ENCODE measurements at regions not wholly inside any gene's neighbourhood (a gene's known extent, or its start where the extent isn't known, plus 50 kb on each side); places are given as distances from the start of the nearest gene placed in this dataset.

DNA sequence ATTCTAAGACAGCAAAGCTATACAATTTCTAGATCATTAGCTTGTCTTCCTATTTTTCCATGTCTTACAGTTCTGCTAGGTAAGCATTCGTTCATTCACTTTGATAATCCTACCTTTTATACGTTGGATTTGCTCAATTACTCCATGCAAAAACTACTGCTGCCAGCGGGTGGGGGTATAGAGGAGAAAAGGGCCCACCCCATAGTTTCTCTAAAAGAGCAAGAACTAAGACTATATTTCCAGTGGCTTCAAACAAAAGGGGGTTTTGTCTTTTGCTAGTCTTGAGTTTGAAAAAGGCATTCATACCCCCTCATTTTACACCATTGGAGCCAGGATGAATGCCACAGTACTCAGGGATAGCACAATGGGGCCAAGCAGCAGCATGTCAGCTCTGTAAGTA, 155.7 kb downstream of the WT1 start:
- DNase-seq: no peak

- DNase-seq: no peak
These were observed 155.0 kb downstream of the WT1 start for GRCh38 chr11:32280339-32280738.

DNA sequence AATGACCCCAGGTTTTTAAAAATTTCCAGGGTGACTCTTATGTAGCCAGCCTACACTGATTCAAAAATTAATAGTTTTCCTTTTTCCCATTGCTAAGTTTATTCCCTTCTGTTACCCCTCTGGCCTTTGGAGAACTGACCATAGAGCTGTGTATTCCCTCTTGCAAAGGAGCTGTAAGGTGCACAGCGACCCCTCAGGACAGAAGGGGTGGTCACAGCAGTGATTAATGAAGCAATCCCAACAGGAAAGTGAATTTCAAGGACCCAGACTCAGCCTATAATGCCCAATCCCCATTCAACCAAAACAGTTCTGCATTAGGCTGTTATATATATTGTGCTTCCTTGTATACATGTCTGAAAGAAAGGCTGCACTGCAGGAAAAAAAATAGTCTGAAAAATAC, 147.1 kb downstream of the WT1 start:
- DNase-seq: no peak

DNA sequence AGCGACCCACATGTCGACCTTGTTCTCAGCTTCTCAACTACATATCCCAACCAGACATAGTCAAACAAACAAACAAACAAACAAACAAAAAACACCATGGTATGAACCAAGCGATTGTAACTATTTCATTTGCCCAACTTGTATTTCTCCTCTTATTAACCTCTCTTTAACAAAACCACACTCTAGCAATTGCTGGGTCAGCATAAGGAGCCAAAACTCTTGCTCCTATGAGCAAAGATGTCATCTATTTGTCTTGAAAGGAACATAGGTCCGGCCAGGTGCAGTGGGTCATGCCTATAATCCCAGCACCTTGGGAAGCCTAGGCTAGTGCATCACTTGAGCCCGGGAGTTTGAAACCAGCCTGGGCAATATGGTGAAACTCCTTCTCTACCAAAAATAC, 145.6 kb downstream of the WT1 start:
- DNase-seq: no peak

DNA sequence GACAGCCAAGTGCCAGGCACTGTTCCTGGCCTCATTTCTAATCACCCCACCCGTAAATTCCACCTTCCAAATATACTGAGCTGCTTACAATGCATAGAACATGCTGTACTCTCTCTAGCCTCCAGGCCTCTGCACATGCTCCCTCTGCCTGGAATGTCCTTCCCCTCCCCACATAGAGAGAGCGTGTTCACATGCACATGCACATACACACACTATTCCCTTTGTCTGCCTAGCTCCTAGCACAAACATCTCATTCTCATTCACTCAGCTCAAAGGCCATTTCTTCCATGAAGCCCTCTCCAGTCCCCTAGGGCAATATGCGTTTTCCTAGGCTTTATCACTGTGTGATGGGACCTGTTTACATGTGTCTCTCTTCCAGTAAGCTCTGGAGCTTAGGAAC, 144.6 kb downstream of the WT1 start:
- no peak for DNase-seq

DNA sequence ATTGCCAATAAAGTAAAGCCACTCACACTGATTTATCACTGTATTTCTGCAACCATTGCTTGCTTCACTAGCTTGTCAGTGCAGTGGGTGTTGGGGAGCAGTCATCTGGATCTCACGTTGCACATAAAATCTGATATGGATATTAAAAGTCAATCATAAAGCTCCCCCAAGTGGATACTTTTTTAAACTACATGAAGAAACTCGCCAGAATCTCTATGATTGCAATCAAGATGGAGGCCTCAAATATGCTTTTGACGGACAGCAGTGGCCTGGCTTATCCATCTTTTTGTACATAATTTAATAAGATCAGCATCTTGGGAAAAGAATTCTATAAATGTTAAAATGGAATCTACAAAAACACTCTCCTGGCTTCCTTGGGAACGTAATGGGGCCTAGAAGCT, 137.7 kb downstream of the WT1 start:
- no peak for DNase-seq

- no peak for DNase-seq
These were observed 132.5 kb downstream of the WT1 start for GRCh38 chr11:32302826-32303225.

DNA sequence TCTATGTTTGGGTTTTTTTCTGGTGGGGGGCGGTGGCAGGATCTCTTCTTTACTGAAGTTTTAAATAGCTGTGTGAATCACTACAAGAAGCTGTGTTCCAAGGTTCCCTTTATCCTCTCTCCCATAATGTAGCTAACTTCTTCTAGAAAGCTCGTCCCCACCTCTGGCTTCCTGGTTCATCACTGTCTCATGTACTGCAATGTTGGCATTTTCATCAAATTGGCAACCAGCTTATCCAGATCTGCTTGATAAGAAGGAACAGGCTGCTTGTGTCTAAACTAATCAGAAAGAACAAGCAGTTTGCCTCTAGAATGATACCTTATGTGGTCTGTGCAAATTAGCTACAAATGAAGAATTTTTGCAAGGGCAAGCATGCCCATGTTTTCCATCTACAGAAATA, 130.8 kb downstream of the WT1 start:
- DNase-seq: no peak

GRCh38 chr11:32305460-32305859, 129.9 kb downstream of the WT1 start:
- no peak for DNase-seq

GRCh38 chr11:32307471-32307870, 127.9 kb downstream of the WT1 start:
- no peak for DNase-seq

GRCh38 chr11:32307913-32308312, 127.4 kb downstream of the WT1 start:
- no peak for DNase-seq

DNA sequence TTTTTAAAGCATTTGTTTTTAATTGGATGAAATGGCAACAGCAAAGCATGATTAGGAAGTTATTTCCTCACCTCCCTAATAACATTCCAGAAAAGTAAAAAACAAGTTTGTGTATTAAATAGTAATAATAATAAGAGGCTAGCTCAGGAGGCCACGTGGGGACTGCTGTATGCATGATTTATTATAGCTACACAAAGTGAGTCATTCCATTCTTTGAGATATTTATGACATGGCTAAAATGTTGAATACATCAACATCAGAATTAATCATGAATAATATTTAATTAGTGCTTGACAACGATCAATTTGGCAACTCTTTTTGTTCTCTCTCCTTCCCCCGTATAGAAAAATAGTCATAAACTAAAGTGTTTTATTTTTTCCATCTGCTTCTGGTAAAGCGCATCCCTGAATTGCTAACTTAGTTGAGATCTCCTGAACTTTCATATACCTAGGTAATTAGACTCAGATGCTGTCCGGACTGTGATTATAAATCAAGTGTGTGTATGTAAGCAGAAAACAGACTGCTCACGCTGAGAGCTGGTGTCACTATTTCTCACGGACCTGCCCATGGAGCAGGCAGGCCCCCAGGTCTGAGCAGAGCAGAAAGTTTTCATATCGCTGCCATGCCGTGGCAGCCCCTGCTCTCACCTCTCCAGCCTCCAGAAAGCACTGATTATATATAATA, 125.7 kb downstream of the WT1 start:
- DNase-seq: no peak

- no peak for DNase-seq
These were observed 125.1 kb downstream of the WT1 start for GRCh38 chr11:32310214-32310601.

DNA sequence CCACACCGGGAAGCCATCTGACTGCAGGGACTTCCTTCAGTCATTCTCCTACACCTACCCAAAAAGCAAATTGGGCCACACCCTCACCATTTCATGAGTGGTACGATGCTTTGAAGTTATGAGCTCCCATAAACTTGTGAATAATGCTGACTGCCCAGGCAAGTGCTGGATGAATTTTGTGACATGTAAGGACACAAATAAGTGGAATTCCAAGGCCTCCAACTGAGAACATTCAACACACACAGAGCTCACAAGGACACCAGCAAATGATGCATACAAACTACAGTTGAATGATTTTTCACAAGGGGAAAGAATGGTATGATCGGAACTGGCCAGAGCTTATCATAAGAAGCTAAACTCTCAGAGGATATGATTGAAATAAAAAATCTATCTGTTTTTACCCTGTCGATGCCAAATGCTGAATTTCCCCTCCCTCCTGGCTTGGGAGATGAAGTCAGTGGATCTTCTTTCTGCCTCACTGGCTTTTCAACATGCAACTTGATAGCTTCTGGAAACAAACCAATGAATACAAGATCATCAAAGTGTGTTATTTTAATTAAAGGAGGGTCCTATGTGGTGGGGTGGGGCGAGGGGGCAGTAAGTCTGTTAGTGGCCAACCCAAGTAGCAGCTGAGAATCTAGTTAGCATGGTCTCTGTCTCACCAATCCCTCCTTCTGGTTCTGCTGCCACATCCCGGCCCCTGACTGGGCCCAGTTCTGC, 123.8 kb downstream of the WT1 start:
- no peak for DNase-seq

GRCh38 chr11:32312206-32312817, 123.0 kb downstream of the WT1 start:
- no peak for DNase-seq

DNA sequence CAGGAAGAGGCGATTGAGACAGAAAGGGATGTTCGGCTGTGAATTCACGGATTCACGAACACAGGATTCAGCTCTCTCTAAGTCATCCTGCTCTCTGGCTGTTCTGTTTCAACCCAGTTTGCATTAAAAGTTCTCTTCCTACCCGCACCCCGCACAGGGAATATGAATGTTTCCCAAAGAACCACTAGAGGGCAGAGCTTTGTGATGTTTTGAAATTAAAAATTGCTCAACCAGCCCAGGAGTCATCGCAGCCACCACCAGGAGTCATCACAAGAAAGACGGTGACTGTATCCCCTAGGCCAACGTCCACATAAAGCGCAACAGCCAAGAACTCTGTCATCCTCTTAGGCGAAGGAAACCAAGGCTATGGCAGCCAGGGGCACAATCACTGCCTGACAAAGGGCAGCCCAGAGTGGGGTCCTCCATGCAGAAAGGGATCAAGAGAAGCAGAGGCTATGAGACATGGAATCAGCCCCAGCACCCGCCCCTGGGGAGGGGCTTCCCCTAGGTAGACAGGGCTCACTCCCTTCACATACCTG, 122.4 kb downstream of the WT1 start:
- no peak for DNase-seq

DNA sequence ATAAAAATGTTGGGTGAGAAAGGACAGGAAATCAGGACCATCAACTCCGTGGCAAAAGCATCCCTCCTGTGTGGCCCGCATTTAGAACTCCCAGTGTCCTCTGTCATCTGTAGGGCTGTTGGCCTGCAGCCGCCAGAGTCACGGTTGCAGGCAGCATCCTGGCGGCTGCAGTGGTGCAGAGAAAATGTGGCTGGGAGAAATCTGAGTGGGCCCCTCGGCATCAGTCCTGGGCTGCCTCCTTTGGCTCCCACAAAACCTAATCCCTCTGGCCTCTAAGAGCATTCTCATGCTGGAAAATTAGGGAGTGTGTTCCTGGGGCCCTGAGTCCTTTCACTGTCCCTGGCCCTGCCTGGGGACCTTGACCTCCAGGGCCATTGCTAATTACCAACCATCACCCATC, 121.9 kb downstream of the WT1 start:
- no peak for DNase-seq

DNA sequence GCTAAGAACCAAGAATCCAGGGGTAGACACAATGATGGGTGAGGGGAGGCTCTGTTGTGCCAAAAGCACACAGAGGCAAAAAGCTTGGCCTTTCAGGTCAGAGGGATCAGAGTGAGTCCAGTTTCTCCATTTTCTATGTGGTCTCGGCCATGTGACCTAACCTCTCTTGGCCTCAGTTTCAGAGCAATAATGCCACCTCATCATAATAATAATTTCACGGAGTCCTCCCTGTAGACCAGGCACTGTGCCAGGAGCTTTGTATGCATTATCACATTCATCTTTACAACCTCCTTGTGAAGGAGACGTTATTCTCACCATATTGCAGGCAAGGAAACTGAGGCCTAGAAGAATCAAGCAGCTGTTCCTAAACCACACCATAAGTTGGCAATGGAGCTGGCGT, 120.2 kb downstream of the WT1 start:
- no peak for DNase-seq

DNA sequence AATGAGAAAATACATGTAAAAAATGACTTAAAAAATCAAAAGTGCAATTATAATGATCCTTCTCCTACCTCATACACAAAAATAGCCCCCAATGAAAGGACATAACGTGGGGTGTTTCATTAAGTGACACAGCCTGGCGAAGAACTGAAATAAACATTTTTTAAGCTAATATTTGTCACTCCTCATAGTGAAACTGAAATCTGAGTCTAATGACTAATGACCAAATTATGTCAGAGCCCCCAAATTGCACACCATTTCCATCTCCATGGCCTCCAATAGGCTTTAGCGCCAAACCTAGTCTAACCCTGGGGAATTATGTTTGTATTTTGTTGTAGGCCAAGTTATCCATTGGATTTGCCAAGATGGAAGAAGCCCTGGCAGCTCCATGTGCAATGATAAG, 119.1 kb downstream of the WT1 start:
- no peak for DNase-seq

GRCh38 chr11:32316858-32317642, 118.3 kb downstream of the WT1 start:
- no peak for DNase-seq

DNA sequence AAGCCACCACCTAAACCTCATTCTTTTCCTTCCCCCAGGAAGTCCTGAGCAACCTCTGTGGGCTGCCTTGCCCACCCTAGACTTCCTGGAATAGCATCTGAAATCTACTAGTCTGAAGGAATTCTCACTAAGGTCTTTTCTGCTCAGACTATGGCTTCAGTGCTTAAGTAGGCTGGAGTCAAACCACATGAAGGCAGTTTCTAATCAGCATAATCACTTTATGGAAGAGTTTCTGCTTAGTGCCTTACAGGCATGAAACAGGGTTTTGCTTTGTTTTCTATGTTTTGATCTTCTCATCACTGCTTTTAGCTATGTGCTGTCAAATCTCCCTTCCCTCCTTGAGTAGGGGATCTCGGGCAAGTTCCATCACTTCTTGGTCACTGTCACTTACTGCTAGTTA, 117.7 kb downstream of the WT1 start:
- no peak for DNase-seq

GRCh38 chr11:32318071-32319055, 117.0 kb downstream of the WT1 start:
- no peak for DNase-seq

Measured in activated gamma-delta T cell treated with Interleukin-2 at 50 U/mL for 16 hours (primary cell).